ENCODE measurements at regions not wholly inside any gene's neighbourhood (a gene's known extent, or its start where the extent isn't known, plus 50 kb on each side); places are given as distances from the start of the nearest gene placed in this dataset.

DNA sequence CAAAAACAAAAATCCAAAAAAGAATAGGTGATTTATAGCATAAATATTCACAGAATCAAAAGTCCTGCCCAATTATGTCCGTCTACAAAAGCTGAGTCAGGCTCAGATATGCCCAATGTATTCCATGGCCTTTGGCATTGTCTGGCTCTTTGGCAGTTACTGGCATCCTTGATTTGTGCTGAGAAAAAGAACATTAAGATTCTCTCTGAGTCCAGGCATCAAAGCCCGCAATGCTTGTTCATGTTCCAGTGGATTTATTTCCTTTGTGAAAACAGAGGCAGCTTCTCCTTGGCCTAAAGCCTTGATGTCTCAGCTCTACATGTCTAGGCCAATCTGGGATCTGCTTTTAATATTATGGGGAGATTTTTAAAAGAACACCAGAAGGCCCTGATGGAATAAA, 76.1 kb upstream of the SLC4A11 start:
- no peaks in the 10 kb centered on the region for H4K20me1 ChIP-seq (ENCODE audit: insufficient read depth)
- no peaks in the 10 kb centered on the region for H3K79me2 ChIP-seq (ENCODE audit: insufficient read depth)
- peak overlapping the region; percentile 31 for H3K27ac ChIP-seq
- no peak for TF ChIP-seq EZH2 (IDR thresholded peaks at IDR 0.05; ENCODE audit: insufficient read depth, poor library complexity, severe bottlenecking)
- TF ChIP-seq EZH2phosphoT487 (IDR thresholded peaks at IDR 0.05; ENCODE audit: insufficient read depth, low read depth), result no peak
- 15 to 24% methylated on average over 2 of the region's 2 CpGs for WGBS, 2 experiments (ENCODE audit: low coverage in 1 of 2, low lambda C conversion rate in 2 of 2, missing lambda C conversion rate in 2 of 2)
- peaks cover 34% of the 10 kb centered on the region for H3K4me1 ChIP-seq (ENCODE audit: insufficient read depth)
- no peak overlapping the region for H3K4me3 ChIP-seq
- no peaks in the 10 kb centered on the region for H3K9me2 ChIP-seq (ENCODE audit: insufficient read depth)
- H3K27me3 ChIP-seq (replicated peaks; ENCODE audit: insufficient read depth), result no peaks in the 10 kb centered on the region
- in situ Hi-C loops (cut with MboI), result no loop called here
- H3K4me2 ChIP-seq (ENCODE audit: unreplicated experiment), result peak overlapping the region; percentile 20
- peaks cover 27% of the 10 kb centered on the region; the same call in 1 of the 2 replicates for H3K36me3 ChIP-seq (ENCODE audit: low read depth)
- H3F3A ChIP-seq (ENCODE audit: insufficient read depth), result peaks cover 34% of the 10 kb centered on the region
- H3K9ac ChIP-seq, result no peak overlapping the region
- DNase-seq, result peak; percentile 41
- H3K9me3 ChIP-seq (ENCODE audit: low read depth), result no peaks in the 10 kb centered on the region
- H2AFZ ChIP-seq, result no peak overlapping the region

- peaks cover 34% of the 10 kb centered on the region for H3K36me3 ChIP-seq (ENCODE audit: low read depth)
- H3K4me3 ChIP-seq, result no peak overlapping the region
- WGBS, 2 experiments (ENCODE audit: low coverage in 1 of 2, low lambda C conversion rate in 2 of 2, missing lambda C conversion rate in 2 of 2), result 94% methylated on average over 1 of the region's 1 CpG
- H3F3A ChIP-seq (ENCODE audit: insufficient read depth), result peaks cover 34% of the 10 kb centered on the region
- peaks cover 34% of the 10 kb centered on the region for H3K4me1 ChIP-seq (ENCODE audit: insufficient read depth)
- no peaks in the 10 kb centered on the region for H3K9me3 ChIP-seq (ENCODE audit: low read depth)
- no peaks in the 10 kb centered on the region for H3K79me2 ChIP-seq (ENCODE audit: insufficient read depth)
- in situ Hi-C loops (cut with MboI), result no loop called here
- no peak overlapping the region for H2AFZ ChIP-seq
- no peak overlapping the region for H3K4me2 ChIP-seq (ENCODE audit: unreplicated experiment)
- H3K27ac ChIP-seq, result peak overlapping the region; percentile 91
- no peak for DNase-seq
- no peak overlapping the region for H3K9ac ChIP-seq
- no peaks in the 10 kb centered on the region for H3K27me3 ChIP-seq (replicated peaks; ENCODE audit: insufficient read depth)
- no peak for TF ChIP-seq EZH2 (IDR thresholded peaks at IDR 0.05; ENCODE audit: insufficient read depth, poor library complexity, severe bottlenecking)
- no peak for TF ChIP-seq EZH2phosphoT487 (IDR thresholded peaks at IDR 0.05; ENCODE audit: insufficient read depth, low read depth)
- no peaks in the 10 kb centered on the region for H3K9me2 ChIP-seq (ENCODE audit: insufficient read depth)
- H4K20me1 ChIP-seq (ENCODE audit: insufficient read depth), result no peaks in the 10 kb centered on the region
Observed at GRCh38 chr20:3314391-3314790, 75.4 kb upstream of the SLC4A11 start.

- no peaks in the 10 kb centered on the region for H3K9me3 ChIP-seq (ENCODE audit: low read depth)
- H3K27me3 ChIP-seq (replicated peaks; ENCODE audit: insufficient read depth), result no peaks in the 10 kb centered on the region
- H3K27ac ChIP-seq, result peak overlapping the region; percentile 91
- no peaks in the 10 kb centered on the region for H4K20me1 ChIP-seq (ENCODE audit: insufficient read depth)
- H3K4me2 ChIP-seq (ENCODE audit: unreplicated experiment), result peak overlapping the region; percentile 17
- H3K36me3 ChIP-seq (ENCODE audit: low read depth), result peaks cover 41% of the 10 kb centered on the region
- whole genome bisulfite sequencing, 2 experiments (ENCODE audit: low coverage in 1 of 2, low lambda C conversion rate in 2 of 2, missing lambda C conversion rate in 2 of 2), result 97% methylated on average over 2 of the region's 2 CpGs
- no peaks in the 10 kb centered on the region for H3K9me2 ChIP-seq (ENCODE audit: insufficient read depth)
- H3K79me2 ChIP-seq (ENCODE audit: insufficient read depth), result no peaks in the 10 kb centered on the region
- in situ Hi-C loops (cut with MboI), result no loop called here
- H3F3A ChIP-seq (ENCODE audit: insufficient read depth), result peaks cover 34% of the 10 kb centered on the region
- TF ChIP-seq EZH2 (IDR thresholded peaks at IDR 0.05; ENCODE audit: insufficient read depth, poor library complexity, severe bottlenecking), result no peak
- no peak for TF ChIP-seq EZH2phosphoT487 (IDR thresholded peaks at IDR 0.05; ENCODE audit: insufficient read depth, low read depth)
- H3K4me3 ChIP-seq, result no peak overlapping the region
- H3K4me1 ChIP-seq (ENCODE audit: insufficient read depth), result peaks cover 34% of the 10 kb centered on the region
- peak; percentile 15 for DNase-seq
- H3K9ac ChIP-seq, result peak overlapping the region; percentile 58
- no peak overlapping the region for H2AFZ ChIP-seq
Observed at GRCh38 chr20:3313683-3314065, 74.7 kb upstream of the SLC4A11 start.

DNA sequence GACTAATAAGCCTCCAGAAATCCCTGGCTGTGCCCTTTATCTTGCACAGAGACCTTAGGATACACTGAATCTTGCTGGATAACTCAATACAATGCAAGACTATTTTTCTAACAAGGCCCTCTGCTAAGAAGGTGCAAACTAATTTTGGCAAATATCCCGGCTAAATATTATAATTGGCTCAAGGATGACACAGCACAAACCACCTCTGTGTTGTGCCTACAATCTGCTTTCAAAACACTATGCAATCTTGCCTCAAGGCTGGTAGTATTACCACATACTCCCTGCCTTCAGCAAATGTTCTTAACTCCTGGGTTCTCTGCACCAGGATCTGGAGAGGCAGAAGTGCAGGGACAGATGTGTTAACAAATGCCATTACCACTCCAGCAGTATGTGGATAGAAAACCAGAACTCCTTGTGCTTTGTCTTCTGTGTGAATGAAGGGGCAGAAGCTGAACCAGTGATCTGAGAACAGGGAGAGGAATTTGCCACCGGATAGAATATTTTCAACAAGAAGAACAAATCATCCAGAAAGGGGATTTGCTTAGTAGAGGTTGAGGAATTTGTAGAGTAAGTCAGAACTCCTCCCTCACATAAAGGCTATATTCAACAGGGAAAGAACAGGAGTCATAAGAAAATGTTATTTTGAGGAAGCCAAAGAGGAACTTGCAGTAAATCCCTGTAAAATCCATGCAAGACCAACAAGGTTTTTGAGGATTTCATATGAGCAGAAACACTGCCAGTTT, 74.1 kb upstream of the SLC4A11 start:
- H3K4me2 ChIP-seq (ENCODE audit: unreplicated experiment), result peak overlapping the region; percentile 17
- no peaks in the 10 kb centered on the region for H3K9me3 ChIP-seq (ENCODE audit: low read depth)
- H3K4me1 ChIP-seq (ENCODE audit: insufficient read depth), result peaks cover 34% of the 10 kb centered on the region
- DNase-seq, result peak; percentile 79
- no peaks in the 10 kb centered on the region for H4K20me1 ChIP-seq (ENCODE audit: insufficient read depth)
- no peak overlapping the region for H2AFZ ChIP-seq
- peaks cover 45% of the 10 kb centered on the region for H3K36me3 ChIP-seq (ENCODE audit: low read depth)
- in situ Hi-C loops (cut with MboI), result no loop called here
- H3F3A ChIP-seq (ENCODE audit: insufficient read depth), result peaks cover 34% of the 10 kb centered on the region
- H3K9ac ChIP-seq, result peak overlapping the region; percentile 58
- TF ChIP-seq EZH2phosphoT487 (IDR thresholded peaks at IDR 0.05; ENCODE audit: insufficient read depth, low read depth), result no peak
- no peak for TF ChIP-seq EZH2 (IDR thresholded peaks at IDR 0.05; ENCODE audit: insufficient read depth, poor library complexity, severe bottlenecking)
- no peaks in the 10 kb centered on the region for H3K9me2 ChIP-seq (ENCODE audit: insufficient read depth)
- H3K79me2 ChIP-seq (ENCODE audit: insufficient read depth), result no peaks in the 10 kb centered on the region
- H3K4me3 ChIP-seq, result no peak overlapping the region
- peak overlapping the region; percentile 91 for H3K27ac ChIP-seq
- 79 to 88% methylated on average over 2 of the region's 2 CpGs for WGBS, 2 experiments (ENCODE audit: low coverage in 1 of 2, low lambda C conversion rate in 2 of 2, missing lambda C conversion rate in 2 of 2)
- H3K27me3 ChIP-seq (replicated peaks; ENCODE audit: insufficient read depth), result no peaks in the 10 kb centered on the region
